ENCODE measurements at regions not wholly inside any gene's neighbourhood (a gene's known extent, or its start where the extent isn't known, plus 50 kb on each side); places are given as distances from the start of the nearest gene placed in this dataset.

DNA sequence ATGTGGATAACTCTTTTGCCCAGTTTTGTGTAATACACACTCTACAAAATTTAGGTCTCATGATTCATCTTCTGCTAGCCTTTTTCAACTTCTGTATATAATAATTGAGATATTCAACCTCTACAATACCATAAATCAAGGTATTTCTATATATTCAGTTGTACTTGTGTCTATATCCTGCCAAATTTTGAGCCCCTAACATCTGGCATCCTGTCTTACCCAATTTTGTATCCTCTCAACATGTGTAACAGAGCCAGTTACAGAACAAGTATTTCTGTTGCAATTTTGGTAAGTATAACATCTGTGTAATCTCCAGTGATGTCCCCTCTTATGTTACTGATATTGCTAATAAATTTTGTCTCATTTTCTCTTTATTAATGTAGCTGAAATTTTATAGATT lies 145.8 kb downstream of the TRIB2 start:
- no peak for TF ChIP-seq EZH2 (IDR thresholded peaks at IDR 0.05; ENCODE audit: low read length)
- TF ChIP-seq, protein P1, sequence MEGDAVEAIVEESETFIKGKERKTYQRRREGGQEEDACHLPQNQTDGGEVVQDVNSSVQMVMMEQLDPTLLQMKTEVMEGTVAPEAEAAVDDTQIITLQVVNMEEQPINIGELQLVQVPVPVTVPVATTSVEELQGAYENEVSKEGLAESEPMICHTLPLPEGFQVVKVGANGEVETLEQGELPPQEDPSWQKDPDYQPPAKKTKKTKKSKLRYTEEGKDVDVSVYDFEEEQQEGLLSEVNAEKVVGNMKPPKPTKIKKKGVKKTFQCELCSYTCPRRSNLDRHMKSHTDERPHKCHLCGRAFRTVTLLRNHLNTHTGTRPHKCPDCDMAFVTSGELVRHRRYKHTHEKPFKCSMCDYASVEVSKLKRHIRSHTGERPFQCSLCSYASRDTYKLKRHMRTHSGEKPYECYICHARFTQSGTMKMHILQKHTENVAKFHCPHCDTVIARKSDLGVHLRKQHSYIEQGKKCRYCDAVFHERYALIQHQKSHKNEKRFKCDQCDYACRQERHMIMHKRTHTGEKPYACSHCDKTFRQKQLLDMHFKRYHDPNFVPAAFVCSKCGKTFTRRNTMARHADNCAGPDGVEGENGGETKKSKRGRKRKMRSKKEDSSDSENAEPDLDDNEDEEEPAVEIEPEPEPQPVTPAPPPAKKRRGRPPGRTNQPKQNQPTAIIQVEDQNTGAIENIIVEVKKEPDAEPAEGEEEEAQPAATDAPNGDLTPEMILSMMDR (optimal IDR thresholded peaks at IDR 0.05 in 1 of 3, IDR thresholded peaks at IDR 0.05 in 1 of 3, conservative IDR thresholded peaks at IDR 0.05 in 1 of 3; ENCODE audit: extremely low read depth in 1 of 3, insufficient read depth in 2 of 3, low read length in 3 of 3): no peak
- Histone ChIP-seq H3K79me2 (ENCODE audit: control insufficient read depth, insufficient read depth, low read length) (no peaks in the 10 kb centered on the region), H3K9ac (ENCODE audit: control insufficient read depth, extremely low read depth, insufficient read depth, low read length) (no peak overlapping the region), H3K4me1 (ENCODE audit: control insufficient read depth, extremely low read depth, insufficient read depth, low read length) (peaks cover 12% of the 10 kb centered on the region), H3K36me3 (ENCODE audit: control insufficient read depth in 2 of 2, extremely low read depth in 1 of 2, insufficient read depth in 2 of 2, low read length in 2 of 2) (no peaks in the 10 kb centered on the region), H3K4me3 (ENCODE audit: control insufficient read depth in 2 of 3, extremely low read depth in 1 of 3, insufficient read depth in 2 of 3, low read depth in 1 of 3, low read length in 3 of 3) (no peak overlapping the region), H3K9me3 (ENCODE audit: control insufficient read depth, low read depth, low read length) (no peaks in the 10 kb centered on the region), H3K9me1 (ENCODE audit: control insufficient read depth, extremely low read depth, insufficient read depth, low read length) (no peaks in the 10 kb centered on the region), H4K20me1 (ENCODE audit: control insufficient read depth, extremely low read depth, insufficient read depth, low read length) (no peaks in the 10 kb centered on the region), H2AFZ (ENCODE audit: control insufficient read depth, low read length) (no peak overlapping the region), H3K27ac (ENCODE audit: control insufficient read depth, insufficient read depth, low read length) (no peak overlapping the region), H3K4me2 (ENCODE audit: control insufficient read depth, extremely low read depth, insufficient read depth, low read depth, low read length) (no peak overlapping the region), H3K27me3 (ENCODE audit: control insufficient read depth, extremely low read depth, insufficient read depth, low read length) (no peaks in the 10 kb centered on the region)
- DNase-seq (ENCODE audit: low read depth, low spot score) (no peak), FAIRE-seq (no peak)
- dilution Hi-C loops (cut with MboI; ENCODE audit: extremely low pct_ligation_motif_present, low sequenced_read_pairs): no loop called here

GRCh38 chr2:12863937-12864336 lies 147.2 kb downstream of the TRIB2 start:
- H3K27me3 ChIP-seq (ENCODE audit: control insufficient read depth, extremely low read depth, insufficient read depth, low read length): no peaks in the 10 kb centered on the region
- no peak overlapping the region for H3K27ac ChIP-seq (ENCODE audit: control insufficient read depth, insufficient read depth, low read length)
- H3K4me2 ChIP-seq (ENCODE audit: control insufficient read depth, extremely low read depth, insufficient read depth, low read depth, low read length): no peak overlapping the region
- no peak overlapping the region for H2AFZ ChIP-seq (ENCODE audit: control insufficient read depth, low read length)
- no peaks in the 10 kb centered on the region for H4K20me1 ChIP-seq (ENCODE audit: control insufficient read depth, extremely low read depth, insufficient read depth, low read length)
- no peaks in the 10 kb centered on the region for H3K36me3 ChIP-seq (ENCODE audit: control insufficient read depth in 2 of 2, extremely low read depth in 1 of 2, insufficient read depth in 2 of 2, low read length in 2 of 2)
- H3K9me3 ChIP-seq (ENCODE audit: control insufficient read depth, low read depth, low read length): no peaks in the 10 kb centered on the region
- no peak for TF ChIP-seq EZH2 (IDR thresholded peaks at IDR 0.05; ENCODE audit: low read length)
- TF ChIP-seq, protein P1 (optimal IDR thresholded peaks at IDR 0.05 in 1 of 3, IDR thresholded peaks at IDR 0.05 in 1 of 3, conservative IDR thresholded peaks at IDR 0.05 in 1 of 3; ENCODE audit: extremely low read depth in 1 of 3, insufficient read depth in 2 of 3, low read length in 3 of 3): no peak
- no peak overlapping the region for H3K9ac ChIP-seq (ENCODE audit: control insufficient read depth, extremely low read depth, insufficient read depth, low read length)
- H3K9me1 ChIP-seq (ENCODE audit: control insufficient read depth, extremely low read depth, insufficient read depth, low read length): no peaks in the 10 kb centered on the region
- H3K4me1 ChIP-seq (ENCODE audit: control insufficient read depth, extremely low read depth, insufficient read depth, low read length): no peaks in the 10 kb centered on the region
- dilution Hi-C loops (cut with MboI; ENCODE audit: extremely low pct_ligation_motif_present, low sequenced_read_pairs): no loop called here
- no peak overlapping the region for H3K4me3 ChIP-seq (ENCODE audit: control insufficient read depth in 2 of 3, extremely low read depth in 1 of 3, insufficient read depth in 2 of 3, low read depth in 1 of 3, low read length in 3 of 3)
- no peaks in the 10 kb centered on the region for H3K79me2 ChIP-seq (ENCODE audit: control insufficient read depth, insufficient read depth, low read length)
- FAIRE-seq: no peak
- DNase-seq (ENCODE audit: low read depth, low spot score): no peak
